ENCODE measurements at regions not wholly inside any gene's neighbourhood (a gene's known extent, or its start where the extent isn't known, plus 50 kb on each side); places are given as distances from the start of the nearest gene placed in this dataset.

- no peaks in the 10 kb centered on the region for H3K27me3 ChIP-seq
- H3K9me3 ChIP-seq, result no peaks in the 10 kb centered on the region
- no peak for TF ChIP-seq CTCF (IDR thresholded peaks at IDR 0.05)
- no peaks in the 10 kb centered on the region for H3K36me3 ChIP-seq
- no peaks in the 10 kb centered on the region for H3K4me1 ChIP-seq
- intact Hi-C loops (cut with DNase I; ENCODE audit: low total_unique reads), result no loop called here
- no peak overlapping the region for H3K27ac ChIP-seq
- DNase-seq, result no peak
- WGBS, 5 donors, result 28 to 65% (median 61%) methylated on average over 2 of the region's 2 CpGs
- no peak overlapping the region for H3K4me3 ChIP-seq
These were observed 361.7 kb downstream of the DMRT2 start for GRCh38 chr9:1411826-1412225.

GRCh38 chr9:1414711-1415131 is 364.6 kb downstream of the DMRT2 start:
- Histone ChIP-seq H3K27me3 (no peaks in the 10 kb centered on the region), H3K27ac (no peak overlapping the region), H3K4me1 (no peaks in the 10 kb centered on the region), H3K4me3 (no peak overlapping the region), H3K9me3 (no peaks in the 10 kb centered on the region), H3K36me3 (no peaks in the 10 kb centered on the region)
- WGBS, 5 donors, result 79 to 92% (median 86%) methylated on average over 2 of the region's 2 CpGs
- intact Hi-C loops (cut with DNase I; ENCODE audit: low total_unique reads), result no loop called here
- TF ChIP-seq CTCF (IDR thresholded peaks at IDR 0.05), result no peak
- no peak for TF ChIP-seq POLR2AphosphoS5 (IDR thresholded peaks at IDR 0.05)
- peak in 1 of 2 donors; percentile 13 for DNase-seq

- WGBS, 5 donors, result 53 to 71% (median 67%) methylated on average over 2 of the region's 2 CpGs
- TF ChIP-seq CTCF (IDR thresholded peaks at IDR 0.05) (no peak), EP300 (IDR thresholded peaks at IDR 0.05) (no peak), POLR2A (IDR thresholded peaks at IDR 0.05) (no peak), POLR2AphosphoS5 (IDR thresholded peaks at IDR 0.05) (no peak)
- Histone ChIP-seq H3K4me1 (no peaks in the 10 kb centered on the region), H3K36me3 (no peaks in the 10 kb centered on the region), H3K27ac (no peak overlapping the region), H3K27me3 (no peaks in the 10 kb centered on the region), H3K4me3 (no peak overlapping the region), H3K9me3 (no peaks in the 10 kb centered on the region)
- intact Hi-C loops (cut with DNase I; ENCODE audit: low total_unique reads), result no loop called here
- no peak for DNase-seq
These were observed 365.0 kb downstream of the DMRT2 start for GRCh38 chr9:1415146-1415545.

- no peak for TF ChIP-seq POLR2AphosphoS5 (IDR thresholded peaks at IDR 0.05)
- no peak for TF ChIP-seq POLR2A (IDR thresholded peaks at IDR 0.05)
- TF ChIP-seq CTCF (IDR thresholded peaks at IDR 0.05), result no peak
- no peak for TF ChIP-seq EP300 (IDR thresholded peaks at IDR 0.05)
- H3K36me3 ChIP-seq, result no peaks in the 10 kb centered on the region
- DNase-seq, result no peak
- H3K27me3 ChIP-seq, result no peaks in the 10 kb centered on the region
- WGBS, 5 donors, result 64 to 83% (median 76%) methylated on average over 4 of the region's 4 CpGs
- H3K4me3 ChIP-seq, result no peak overlapping the region
- intact Hi-C loops (cut with DNase I; ENCODE audit: low total_unique reads), result no loop called here
- H3K4me1 ChIP-seq, result no peaks in the 10 kb centered on the region
- H3K27ac ChIP-seq, result no peak overlapping the region
- no peaks in the 10 kb centered on the region for H3K9me3 ChIP-seq
These were observed 366.1 kb downstream of the DMRT2 start for GRCh38 chr9:1416261-1416660.

GRCh38 chr9:1421436-1421835 is 371.3 kb downstream of the DMRT2 start:
- Histone ChIP-seq H3K27ac (no peak overlapping the region), H3K9me3 (peaks cover 0 to 8% (median 4%) of the 10 kb centered on the region in 4 donors), H3K27me3 (no peaks in the 10 kb centered on the region), H3K4me3 (no peak overlapping the region), H3K36me3 (no peaks in the 10 kb centered on the region), H3K4me1 (no peaks in the 10 kb centered on the region)
- no peak for DNase-seq
- TF ChIP-seq EP300 (IDR thresholded peaks at IDR 0.05) (no peak), POLR2AphosphoS5 (IDR thresholded peaks at IDR 0.05) (no peak), POLR2A (IDR thresholded peaks at IDR 0.05) (no peak), CTCF (IDR thresholded peaks at IDR 0.05) (no peak)
- intact Hi-C loops (cut with DNase I; ENCODE audit: low total_unique reads), result no loop called here
- 80 to 82% (median 81%) methylated on average over 4 of the region's 4 CpGs for WGBS, 5 donors

Measured in stomach (tissue), 8 donors.